Gastrocnemius medialis (tissue), 4 donors: ENCODE measurements at regions not wholly inside any gene's neighbourhood (a gene's known extent, or its start where the extent isn't known, plus 50 kb on each side); places are given as distances from the start of the nearest gene placed in this dataset.

Source experiments
- ATAC-seq, 2 donors: fragments of 150-250 bp; one replicate each; pipeline ENCODE4 v1.9.1; 2016
- DNase-seq, 2 donors: peaks; one replicate each; pipeline ENCODE4 v3.0.0-alpha.2; 2019
- H3K27ac ChIP-seq, 4 donors: fragments of 200-600 bp; sonication (generic); 1 replicate in 1 of 4; 2 replicates in 3 of 4; pipeline ENCODE4 v1.5.1; 2016 to 2018; ENCODE audit warnings: mild to moderate bottlenecking in 2 of 4, moderate library complexity in 1 of 4
- H3K27me3 ChIP-seq, 3 donors: fragments of 200-600 bp; sonication (generic) in 2 of 3; 1 replicate in 1 of 3; 2 replicates in 2 of 3; pipeline versions ENCODE4 v1.5.1 to v1.6.0; 2016 to 2019; ENCODE audit warnings: mild to moderate bottlenecking in 1 of 3, moderate library complexity in 1 of 3
- H3K36me3 ChIP-seq, 2 donors: fragments of 200-600 bp; sonication (generic) in 1 of 2; one replicate each; pipeline ENCODE4 v1.5.1; 2017 to 2018
- H3K4me1 ChIP-seq, 2 donors: fragments of 200-600 bp; sonication (generic) in 1 of 2; one replicate each; pipeline ENCODE4 v1.5.1; 2016 to 2017; ENCODE audit warnings: mild to moderate bottlenecking in 2 of 2
- H3K4me3 ChIP-seq, 4 donors: fragments of 200-600 bp; sonication (generic) in 3 of 4; 1 replicate in 1 of 4; 2 replicates in 3 of 4; pipeline ENCODE4 v1.5.1; 2016 to 2019; ENCODE audit warnings: mild to moderate bottlenecking in 2 of 4
- H3K9me3 ChIP-seq, 3 donors: fragments of 200-600 bp; sonication (generic) in 2 of 3; 1 replicate in 1 of 3; 2 replicates in 2 of 3; pipeline ENCODE4 v1.5.1; 2016 to 2019
- CTCF ChIP-seq, 5 experiments: fragments of 450-650 bp in 3 of 5; fragments of 200-600 bp in 2 of 5; sonication (generic) in 2 of 5; IDR thresholded peaks in 4 of 5; conservative IDR thresholded peaks in 1 of 5; 1 replicate in 4 of 5; 2 replicates in 1 of 5; pipeline ENCODE4 v1.5.1; 2016 to 2019; ENCODE audit warnings: antibody characterized with exemption in 5 of 5, mild to moderate bottlenecking in 3 of 5, moderate library complexity in 3 of 5
- POLR2A ChIP-seq, 2 donors: fragments of 450-650 bp; IDR thresholded peaks; one replicate each; pipeline ENCODE4 v1.6.1; 2017; ENCODE audit warnings: antibody characterized with exemption in 2 of 2, mild to moderate bottlenecking in 2 of 2, moderate library complexity in 2 of 2
- in situ Hi-C, 4 donors: fragments of 200-750 bp; cut with MboI; loops; one replicate each; pipeline versions ENCODE4 v1.15.0 to v1.8.0; 2017; ENCODE audit warnings: low sequenced_read_pairs in 4 of 4
- intact Hi-C: fragments of 100-400 bp; cut with DNase I; formaldehyde crosslinking; loops from one replicate; pipeline ENCODE4 v1.15.1; 2023; ENCODE audit warnings: low total_unique reads

- DNase-seq (no peak), ATAC-seq (no peak)
- H3K9me3 ChIP-seq, result no peaks in the 10 kb centered on the region
- no peaks in the 10 kb centered on the region for H3K27me3 ChIP-seq
- no peak overlapping the region for H3K27ac ChIP-seq
- no peaks in the 10 kb centered on the region for H3K4me1 ChIP-seq
- no peaks in the 10 kb centered on the region for H3K36me3 ChIP-seq
- intact Hi-C loops (no loop called here), in situ Hi-C loops (no loop called here)
- no peak for TF ChIP-seq CTCF (IDR thresholded peaks at IDR 0.05 in 4 of 5, conservative IDR thresholded peaks at IDR 0.05 in 1 of 5)
- no peak for TF ChIP-seq POLR2A (IDR thresholded peaks at IDR 0.05)
- no peak overlapping the region for H3K4me3 ChIP-seq
Observed at GRCh38 chr14:83870546-83871270, 1659.2 kb upstream of the FLRT2 start.

GRCh38 chr14:83873669-83874068 is 1656.3 kb upstream of the FLRT2 start:
- no peak overlapping the region for H3K4me3 ChIP-seq
- intact Hi-C loops (no loop called here), in situ Hi-C loops (no loop called here)
- no peak overlapping the region for H3K27ac ChIP-seq
- ATAC-seq (no peak), DNase-seq (no peak)
- no peaks in the 10 kb centered on the region for H3K4me1 ChIP-seq
- no peaks in the 10 kb centered on the region for H3K27me3 ChIP-seq
- H3K36me3 ChIP-seq, result no peaks in the 10 kb centered on the region
- TF ChIP-seq CTCF (IDR thresholded peaks at IDR 0.05 in 4 of 5, conservative IDR thresholded peaks at IDR 0.05 in 1 of 5) (no peak), POLR2A (IDR thresholded peaks at IDR 0.05) (no peak)
- no peaks in the 10 kb centered on the region for H3K9me3 ChIP-seq

GRCh38 chr14:83874662-83875061 is 1655.3 kb upstream of the FLRT2 start:
- intact Hi-C loops (no loop called here), in situ Hi-C loops (no loop called here)
- TF ChIP-seq CTCF (IDR thresholded peaks at IDR 0.05 in 4 of 5, conservative IDR thresholded peaks at IDR 0.05 in 1 of 5) (no peak), POLR2A (IDR thresholded peaks at IDR 0.05) (no peak)
- no peaks in the 10 kb centered on the region for H3K36me3 ChIP-seq
- no peaks in the 10 kb centered on the region for H3K27me3 ChIP-seq
- H3K4me3 ChIP-seq, result no peak overlapping the region
- DNase-seq (no peak), ATAC-seq (no peak)
- no peaks in the 10 kb centered on the region for H3K9me3 ChIP-seq
- H3K27ac ChIP-seq, result no peak overlapping the region
- no peaks in the 10 kb centered on the region for H3K4me1 ChIP-seq

GRCh38 chr14:83883732-83884131 is 1646.2 kb upstream of the FLRT2 start:
- Histone ChIP-seq H3K4me3 (no peak overlapping the region), H3K27ac (no peak overlapping the region), H3K27me3 (no peaks in the 10 kb centered on the region), H3K4me1 (no peaks in the 10 kb centered on the region), H3K9me3 (no peaks in the 10 kb centered on the region), H3K36me3 (no peaks in the 10 kb centered on the region)
- intact Hi-C loops, result no loop called here
- ATAC-seq (no peak), DNase-seq (no peak)
- TF ChIP-seq POLR2A (IDR thresholded peaks at IDR 0.05), result no peak
- TF ChIP-seq CTCF (IDR thresholded peaks at IDR 0.05 in 4 of 5, conservative IDR thresholded peaks at IDR 0.05 in 1 of 5), result no peak
- in situ Hi-C loops, result no loop called here

- intact Hi-C loops (no loop called here), in situ Hi-C loops (no loop called here)
- TF ChIP-seq CTCF (IDR thresholded peaks at IDR 0.05 in 4 of 5, conservative IDR thresholded peaks at IDR 0.05 in 1 of 5) (no peak), POLR2A (IDR thresholded peaks at IDR 0.05) (no peak)
- no peaks in the 10 kb centered on the region for H3K27me3 ChIP-seq
- no peaks in the 10 kb centered on the region for H3K4me1 ChIP-seq
- ATAC-seq (no peak), DNase-seq (no peak)
- H3K27ac ChIP-seq, result no peak overlapping the region
- H3K4me3 ChIP-seq, result no peak overlapping the region
- no peaks in the 10 kb centered on the region for H3K9me3 ChIP-seq
- no peaks in the 10 kb centered on the region for H3K36me3 ChIP-seq
Observed at GRCh38 chr14:83885837-83886293, 1644.1 kb upstream of the FLRT2 start.
